ENCODE measurements at regions not wholly inside any gene's neighbourhood (a gene's known extent, or its start where the extent isn't known, plus 50 kb on each side); places are given as distances from the start of the nearest gene placed in this dataset.

- intact Hi-C loops (cut with micrococcal nuclease), result no loop called here
- Histone ChIP-seq H3K4me1 (no peaks in the 10 kb centered on the region), H3K4me3 (no peak overlapping the region), H3K27ac (replicated peaks) (no peak overlapping the region), H3K9me3 (replicated peaks) (no peaks in the 10 kb centered on the region), H3K27me3 (ENCODE audit: low read depth) (no peaks in the 10 kb centered on the region), H3K36me3 (no peaks in the 10 kb centered on the region)
- no peak for DNase-seq
- TF ChIP-seq CTCF (IDR thresholded peaks at IDR 0.05; ENCODE audit: borderline replicate concordance), result no peak
Measured at GRCh38 chr18:60040971-60041370, 141.2 kb downstream of the PMAIP1 start.

- H3K9me3 ChIP-seq (replicated peaks), result no peaks in the 10 kb centered on the region
- DNase-seq, result no peak
- H3K4me3 ChIP-seq, result no peak overlapping the region
- no peaks in the 10 kb centered on the region for H3K4me1 ChIP-seq
- intact Hi-C loops (cut with micrococcal nuclease), result no loop called here
- no peaks in the 10 kb centered on the region for H3K27me3 ChIP-seq (ENCODE audit: low read depth)
- no peak for TF ChIP-seq CTCF (IDR thresholded peaks at IDR 0.05; ENCODE audit: borderline replicate concordance)
- no peaks in the 10 kb centered on the region for H3K36me3 ChIP-seq
- no peak overlapping the region for H3K27ac ChIP-seq (replicated peaks)
Measured at GRCh38 chr18:60038731-60039130, 138.9 kb downstream of the PMAIP1 start.

- no peak overlapping the region for H3K27ac ChIP-seq (replicated peaks)
- H3K27me3 ChIP-seq (ENCODE audit: low read depth), result no peaks in the 10 kb centered on the region
- TF ChIP-seq CTCF (IDR thresholded peaks at IDR 0.05; ENCODE audit: borderline replicate concordance), result no peak
- intact Hi-C loops (cut with micrococcal nuclease), result no loop called here
- H3K4me3 ChIP-seq, result no peak overlapping the region
- no peaks in the 10 kb centered on the region for H3K9me3 ChIP-seq (replicated peaks)
- H3K36me3 ChIP-seq, result no peaks in the 10 kb centered on the region
- H3K4me1 ChIP-seq, result no peaks in the 10 kb centered on the region
- no peak for DNase-seq
Measured at GRCh38 chr18:60027397-60027796, 127.6 kb downstream of the PMAIP1 start.

- Histone ChIP-seq H3K4me1 (no peaks in the 10 kb centered on the region), H3K27ac (replicated peaks) (no peak overlapping the region), H3K4me3 (no peak overlapping the region), H3K36me3 (no peaks in the 10 kb centered on the region), H3K27me3 (ENCODE audit: low read depth) (no peaks in the 10 kb centered on the region), H3K9me3 (replicated peaks) (no peaks in the 10 kb centered on the region)
- DNase-seq, result no peak
- intact Hi-C loops (cut with micrococcal nuclease), result no loop called here
- no peak for TF ChIP-seq CTCF (IDR thresholded peaks at IDR 0.05; ENCODE audit: borderline replicate concordance)
Measured at GRCh38 chr18:60024857-60025256, 125.1 kb downstream of the PMAIP1 start.

GRCh38 chr18:60024345-60024744 is 124.5 kb downstream of the PMAIP1 start:
- no peak overlapping the region for H3K27ac ChIP-seq (replicated peaks)
- H3K9me3 ChIP-seq (replicated peaks), result no peaks in the 10 kb centered on the region
- H3K27me3 ChIP-seq (ENCODE audit: low read depth), result no peaks in the 10 kb centered on the region
- TF ChIP-seq CTCF (IDR thresholded peaks at IDR 0.05; ENCODE audit: borderline replicate concordance), result no peak
- H3K4me1 ChIP-seq, result no peaks in the 10 kb centered on the region
- no peak for DNase-seq
- H3K36me3 ChIP-seq, result no peaks in the 10 kb centered on the region
- no peak overlapping the region for H3K4me3 ChIP-seq
- intact Hi-C loops (cut with micrococcal nuclease), result no loop called here

All from left ventricle myocardium inferior (tissue), 1 donor.